Activated CD8-positive, alpha-beta memory T cell treated with anti-CD3 and anti-CD28 coated beads for 48 hours (primary cell): ENCODE measurements at regions not wholly inside any gene's neighbourhood (a gene's known extent, or its start where the extent isn't known, plus 50 kb on each side); places are given as distances from the start of the nearest gene placed in this dataset.
"Not testable (repeated sequence)": the region's sequence is repeated elsewhere in the genome, so short reads cannot be mapped to it uniquely, and the experiment has no call there.

Source experiments
- DNase-seq, 3 experiments: peaks; one replicate each; pipeline ENCODE4 v3.0.0-alpha.2; 2020; ENCODE audit warnings: low read depth in 2 of 3, low spot score in 2 of 3

GRCh38 chr12:75630091-75630490, 118.7 kb upstream of the KRR1 start:
- DNase-seq: no peak

- DNase-seq: no peak
Observed at GRCh38 chr12:75628916-75629315, 117.5 kb upstream of the KRR1 start.

- DNase-seq: no peak
Observed at GRCh38 chr12:75628511-75628910, 117.1 kb upstream of the KRR1 start.

- no peak for DNase-seq
Observed at GRCh38 chr12:75623631-75624154, 112.3 kb upstream of the KRR1 start.

GRCh38 chr12:75622492-75622891, 111.1 kb upstream of the KRR1 start:
- no peak for DNase-seq

GRCh38 chr12:75614396-75614795, 103.0 kb upstream of the KRR1 start:
- not testable (repeated sequence) for DNase-seq

GRCh38 chr12:75613981-75614380, 102.6 kb upstream of the KRR1 start:
- DNase-seq: no peak

GRCh38 chr12:75611041-75611440, 99.6 kb upstream of the KRR1 start:
- no peak for DNase-seq

- no peak for DNase-seq
Observed at GRCh38 chr12:75606956-75607355, 95.5 kb upstream of the KRR1 start.

GRCh38 chr12:75606151-75606550, 94.7 kb upstream of the KRR1 start:
- DNase-seq: no peak

GRCh38 chr12:75603475-75603874, 92.1 kb upstream of the KRR1 start:
- no peak for DNase-seq

GRCh38 chr12:75602106-75602505, 90.7 kb upstream of the KRR1 start:
- DNase-seq: no peak

- no peak for DNase-seq
Observed at GRCh38 chr12:75600146-75600545, 88.7 kb upstream of the KRR1 start.

- DNase-seq: no peak
Observed at GRCh38 chr12:75599061-75599460, 87.7 kb upstream of the KRR1 start.

GRCh38 chr12:75596406-75596805, 85.0 kb upstream of the KRR1 start:
- DNase-seq: no peak

GRCh38 chr12:75592638-75593335, 81.4 kb upstream of the KRR1 start:
- no peak for DNase-seq

GRCh38 chr12:75592086-75592485, 80.7 kb upstream of the KRR1 start:
- no peak for DNase-seq

- no peak for DNase-seq
Observed at GRCh38 chr12:75591628-75592027, 80.2 kb upstream of the KRR1 start.

GRCh38 chr12:75589801-75590200, 78.4 kb upstream of the KRR1 start:
- no peak for DNase-seq

GRCh38 chr12:75587340-75588106, 76.1 kb upstream of the KRR1 start:
- DNase-seq: no peak

- no peak for DNase-seq
Observed at GRCh38 chr12:75585330-75585729, 73.9 kb upstream of the KRR1 start.

- DNase-seq: no peak
Observed at GRCh38 chr12:75583355-75583754, 71.9 kb upstream of the KRR1 start.
